Epithelial cell of prostate (primary cell): ENCODE measurements at regions not wholly inside any gene's neighbourhood (a gene's known extent, or its start where the extent isn't known, plus 50 kb on each side); places are given as distances from the start of the nearest gene placed in this dataset.

Source experiments
- DNase-seq: peaks from one replicate; pipeline ENCODE4 v3.0.0-alpha.2; 2011; ENCODE audit warnings: low read depth, low spot score
- H3K27ac ChIP-seq: fragments of 450-650 bp; 2 replicates; pipeline ENCODE4 v1.5.1; 2017; ENCODE audit warnings: mild to moderate bottlenecking

DNA sequence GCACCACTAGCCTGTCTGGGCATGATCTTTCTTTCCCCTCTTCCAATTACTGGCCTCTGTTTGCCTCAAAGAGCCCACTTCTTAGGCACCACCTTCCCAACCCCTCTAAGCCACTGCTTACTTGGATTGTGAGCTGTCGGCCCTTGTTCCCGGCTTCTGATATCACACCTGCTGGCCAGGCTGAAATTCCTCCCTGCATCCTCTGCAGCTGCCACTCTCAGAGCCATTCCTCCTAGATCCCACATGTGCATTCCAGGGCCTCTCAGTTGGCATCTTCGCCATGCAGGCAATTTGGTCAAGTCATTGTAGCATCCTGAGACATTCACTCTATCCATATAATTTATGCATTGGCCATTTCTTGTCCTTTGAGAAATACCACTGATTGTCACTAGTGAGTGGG lies 135.9 kb downstream of the OLIG3 start:
- no peak overlapping the region for H3K27ac ChIP-seq
- no peak for DNase-seq

GRCh38 chr6:137357948-137358266 lies 136.3 kb downstream of the OLIG3 start:
- H3K27ac ChIP-seq: no peak overlapping the region
- no peak for DNase-seq

DNA sequence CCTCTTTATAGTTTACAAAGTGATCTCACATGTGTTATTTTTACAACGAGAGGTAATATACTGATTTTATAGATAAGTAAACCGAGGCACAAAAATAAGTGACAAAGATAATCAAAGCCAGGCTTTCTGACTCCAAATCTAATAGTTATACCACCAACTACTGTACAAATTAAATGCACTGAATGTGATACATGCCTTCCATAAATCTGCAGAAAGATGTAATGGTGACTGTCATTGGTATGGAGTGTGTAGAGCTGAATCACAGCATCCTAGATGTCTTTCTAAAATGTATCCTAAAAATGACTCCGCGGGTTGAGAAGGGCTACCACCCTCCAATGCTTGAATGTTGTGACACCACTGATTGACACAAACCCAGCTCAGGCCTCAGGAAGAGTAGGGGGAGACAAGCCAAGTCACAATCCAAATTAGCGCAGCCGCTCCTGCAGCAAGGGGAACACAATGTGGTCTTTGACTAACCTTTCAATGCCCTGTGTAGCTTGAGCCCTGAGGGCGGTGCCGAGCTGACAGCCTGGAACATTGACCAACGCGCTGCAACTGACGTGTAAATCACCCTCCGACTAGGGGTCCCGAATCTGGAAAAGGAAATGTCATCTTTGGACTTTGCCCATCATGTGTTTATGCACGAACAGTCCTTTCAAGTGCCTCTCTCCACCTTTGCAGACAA lies 136.8 kb downstream of the OLIG3 start:
- DNase-seq: no peak
- H3K27ac ChIP-seq: no peak overlapping the region

- H3K27ac ChIP-seq: no peak overlapping the region
- DNase-seq: no peak
These were observed 134.7 kb upstream of the IFNGR1 start for GRCh38 chr6:137353842-137354397.

DNA sequence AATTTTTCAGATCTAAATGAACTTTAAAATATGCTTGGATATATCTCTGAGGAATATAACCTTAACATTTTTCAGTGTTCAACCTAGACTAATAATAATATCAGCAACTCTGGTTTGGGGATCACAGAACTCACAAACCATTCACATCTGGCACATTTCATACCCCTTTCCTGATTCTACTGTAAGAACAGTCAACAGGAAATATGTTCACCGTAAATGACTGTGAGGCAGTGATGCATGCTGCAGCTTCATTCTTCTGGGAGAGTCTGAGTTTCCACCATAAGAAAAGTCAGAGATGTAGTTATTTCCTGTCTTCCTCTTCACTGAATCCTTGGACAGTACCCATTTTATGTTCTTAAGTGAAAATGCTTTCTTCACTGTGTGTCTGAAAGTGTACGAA lies 134.2 kb upstream of the IFNGR1 start:
- no peak overlapping the region for H3K27ac ChIP-seq
- DNase-seq: no peak

DNA sequence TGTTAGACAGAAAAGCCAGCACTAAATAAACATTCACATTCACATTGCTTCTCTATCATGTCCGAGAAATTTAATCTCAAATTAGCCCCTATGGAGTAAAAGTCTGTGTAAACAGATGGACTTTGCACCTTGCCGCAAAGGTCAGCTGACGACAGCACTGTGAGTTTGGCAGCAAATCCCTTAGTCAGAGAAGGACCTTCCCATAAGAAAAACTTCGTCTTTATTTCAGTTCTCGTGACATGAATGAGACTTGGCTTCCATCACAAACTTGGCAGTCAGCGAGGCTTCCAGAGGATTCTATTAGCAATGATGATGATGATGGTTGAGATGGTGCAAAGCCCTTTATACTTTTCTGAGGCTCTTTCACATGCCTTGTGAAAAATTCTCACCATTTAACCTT lies 133.7 kb upstream of the IFNGR1 start:
- no peak overlapping the region for H3K27ac ChIP-seq
- no peak for DNase-seq

DNA sequence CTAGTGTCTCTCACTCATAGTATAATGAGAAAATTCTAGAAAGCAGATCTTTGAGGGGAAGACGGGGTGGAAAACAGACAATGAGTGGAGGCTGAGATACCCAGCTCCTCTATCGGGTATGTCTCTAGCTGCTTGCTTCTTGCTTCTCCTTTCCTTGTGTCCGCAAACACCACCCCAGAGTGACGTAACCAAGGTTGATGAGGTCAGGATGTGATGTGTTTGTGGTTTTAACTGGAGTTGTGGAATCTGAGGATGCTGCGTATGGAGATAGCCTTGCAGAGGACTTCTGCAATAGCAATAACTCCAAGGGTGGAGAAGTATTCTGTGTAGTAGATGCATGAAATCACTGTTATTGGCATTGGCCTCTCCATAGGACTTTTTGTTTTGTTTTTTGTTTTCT lies 132.7 kb upstream of the IFNGR1 start:
- no peak for DNase-seq
- H3K27ac ChIP-seq: no peak overlapping the region

DNA sequence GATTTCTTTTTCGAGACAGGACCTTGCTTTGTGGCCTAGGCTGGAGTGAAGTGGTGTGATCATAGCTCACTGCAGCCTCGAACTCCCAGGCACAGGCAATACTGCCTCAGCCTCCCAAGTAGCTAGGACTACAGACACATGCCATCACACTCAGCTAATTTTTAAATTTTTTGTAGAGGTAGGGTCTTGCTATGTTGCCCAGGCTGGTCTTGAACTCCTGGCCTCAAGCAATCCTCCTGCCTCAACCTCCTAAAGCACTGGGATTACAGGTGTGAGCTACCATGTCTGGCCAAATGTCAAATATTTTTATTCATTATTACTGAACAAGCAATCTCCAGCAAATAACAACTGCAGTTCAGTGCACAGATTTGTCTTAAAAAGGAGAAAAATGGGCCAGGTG lies 131.7 kb upstream of the IFNGR1 start:
- DNase-seq: no peak
- no peak overlapping the region for H3K27ac ChIP-seq

DNA sequence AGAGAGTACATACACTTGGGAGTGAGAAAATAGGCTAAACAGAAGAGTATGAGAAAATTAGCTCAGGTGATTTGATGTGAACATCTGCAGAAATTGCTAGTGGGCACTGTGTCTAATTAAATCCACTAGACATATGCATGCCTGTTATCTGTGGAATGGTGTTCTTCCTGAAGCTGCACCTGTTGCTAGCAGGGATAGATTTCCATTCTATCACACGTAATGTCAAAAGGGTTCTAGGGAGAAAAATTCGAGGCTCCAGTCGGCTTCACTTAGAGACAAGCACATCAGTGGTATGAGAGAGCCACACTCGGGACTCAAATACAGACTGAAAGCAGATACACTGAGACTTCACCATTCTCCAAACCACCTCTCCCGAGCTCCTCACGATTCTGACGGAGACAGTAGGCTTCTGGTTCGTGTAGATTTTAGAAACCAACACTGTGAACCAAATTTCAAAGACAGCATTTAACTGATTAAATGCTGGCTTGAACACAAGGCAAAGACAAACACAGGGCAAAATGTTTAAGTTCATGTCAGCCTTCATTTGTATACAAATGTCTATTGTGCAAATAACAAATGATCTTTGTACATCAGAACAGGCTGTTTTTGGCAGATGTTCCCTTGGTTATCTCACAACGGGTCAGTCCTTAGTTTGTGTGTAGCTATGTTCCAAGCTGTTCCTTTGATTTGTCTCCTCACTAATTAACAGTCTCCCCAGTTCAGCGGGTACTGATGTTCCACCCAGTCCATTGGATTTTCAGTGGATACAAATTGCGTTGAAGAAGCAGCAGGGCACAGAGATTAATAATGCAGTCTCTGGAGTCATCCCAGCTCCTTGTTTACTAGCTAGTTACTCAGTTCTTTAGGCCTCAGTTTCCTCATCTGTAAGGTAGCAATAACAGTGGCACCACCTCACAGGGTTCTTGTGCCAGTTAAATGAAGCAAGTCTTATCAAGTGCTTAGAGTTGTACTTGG lies 131.0 kb upstream of the IFNGR1 start:
- H3K27ac ChIP-seq: no peak overlapping the region
- no peak for DNase-seq

DNA sequence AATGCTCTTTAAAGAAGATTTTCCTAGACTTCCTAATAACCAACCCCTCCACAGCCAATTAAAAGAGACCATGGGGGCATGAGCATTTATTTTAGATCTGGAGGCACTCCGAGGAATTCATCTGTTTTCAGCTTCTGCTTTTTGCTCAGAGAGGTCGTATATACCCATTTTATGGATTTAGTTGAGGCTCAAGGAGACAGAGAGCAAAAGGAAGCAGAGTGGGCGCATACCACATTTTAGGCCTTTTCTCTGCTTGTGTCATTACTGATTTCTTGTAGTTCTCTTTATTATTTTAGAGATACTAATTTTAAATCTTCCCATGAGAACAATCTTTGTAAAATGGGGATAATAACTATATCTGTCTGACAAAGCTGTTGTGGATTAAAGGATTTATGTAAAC lies 129.6 kb upstream of the IFNGR1 start:
- DNase-seq: no peak

GRCh38 chr6:137343241-137343640 lies 124.1 kb upstream of the IFNGR1 start:
- H3K27ac ChIP-seq: no peak overlapping the region
- no peak for DNase-seq

More for the DNA sequence above, 129.6 kb upstream of the IFNGR1 start:
- no peak overlapping the region for H3K27ac ChIP-seq

- no peak overlapping the region for H3K27ac ChIP-seq
- no peak for DNase-seq
These were observed 123.5 kb upstream of the IFNGR1 start for GRCh38 chr6:137342607-137343190.

DNA sequence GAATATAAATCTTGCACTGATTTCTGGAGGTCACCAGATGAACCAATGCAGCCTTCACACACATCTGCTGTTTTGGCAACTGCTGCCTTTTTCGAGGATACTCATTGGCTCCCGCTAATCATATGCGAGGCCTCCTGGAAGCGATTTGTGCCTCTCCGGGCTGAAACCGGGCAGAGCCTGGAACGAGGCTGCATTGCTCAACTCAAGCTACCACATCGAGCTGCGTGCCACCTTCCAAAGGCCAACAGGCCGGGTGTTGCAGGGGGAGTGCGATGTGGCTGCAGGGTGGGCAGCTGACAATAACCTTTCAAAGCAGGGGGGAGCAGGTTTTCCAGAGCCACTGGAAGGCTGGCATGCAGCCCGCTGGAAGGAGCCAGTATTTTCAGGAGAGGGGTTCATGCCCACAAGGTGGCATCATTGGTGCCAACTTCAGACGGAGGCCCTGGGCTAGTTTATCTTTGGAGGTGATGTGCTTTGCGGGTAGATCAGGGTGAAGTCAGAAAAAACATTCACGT lies 122.6 kb upstream of the IFNGR1 start:
- DNase-seq: no peak
- no peak overlapping the region for H3K27ac ChIP-seq

- DNase-seq: no peak
- no peak overlapping the region for H3K27ac ChIP-seq
These were observed 120.9 kb upstream of the IFNGR1 start for GRCh38 chr6:137339929-137340559.

GRCh38 chr6:137334884-137335283 lies 115.7 kb upstream of the IFNGR1 start:
- no peak overlapping the region for H3K27ac ChIP-seq
- DNase-seq: no peak

DNA sequence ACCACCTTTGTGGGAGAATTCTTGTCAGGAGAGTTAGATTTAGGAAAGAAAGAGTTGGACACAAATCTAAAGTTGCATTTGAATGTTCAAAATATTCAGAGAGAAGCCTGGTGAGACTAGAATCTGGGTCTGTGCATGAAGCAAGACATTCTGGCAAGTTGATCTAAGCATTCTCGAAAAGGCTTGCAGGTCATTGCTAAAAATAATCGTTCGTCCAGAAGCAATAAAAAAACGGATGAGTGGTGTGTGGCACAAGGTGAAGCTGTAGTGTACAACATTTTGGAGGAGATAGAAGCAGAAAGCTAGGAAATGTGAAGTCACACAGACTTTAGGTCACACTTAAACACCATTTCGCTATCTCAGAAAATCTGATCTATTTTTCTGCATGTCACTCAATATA lies 114.9 kb upstream of the IFNGR1 start:
- no peak overlapping the region for H3K27ac ChIP-seq
- no peak for DNase-seq

- no peak for DNase-seq
- H3K27ac ChIP-seq: no peak overlapping the region
These were observed 113.6 kb upstream of the IFNGR1 start for GRCh38 chr6:137332637-137333280.

DNA sequence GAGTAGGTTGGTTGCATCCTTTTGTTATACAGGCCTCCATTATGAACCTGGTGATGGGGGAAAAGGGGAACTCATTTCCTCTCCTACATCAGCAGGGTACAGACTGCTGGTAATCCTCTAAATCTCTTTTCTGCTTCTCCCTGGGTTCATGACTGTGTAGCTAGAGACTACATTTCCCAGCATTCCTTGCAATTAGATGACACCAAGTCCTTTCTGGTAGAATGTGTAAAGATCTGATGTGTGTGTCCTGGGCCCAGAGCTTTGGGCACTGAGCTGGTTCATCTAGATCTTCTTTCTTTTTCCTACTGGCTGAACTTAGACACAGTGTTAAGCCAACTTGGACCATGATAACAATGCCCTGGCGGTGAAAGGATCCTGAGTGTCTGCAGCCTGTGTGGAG lies 104.7 kb upstream of the IFNGR1 start:
- no peak for DNase-seq

GRCh38 chr6:137320271-137320670 lies 101.1 kb upstream of the IFNGR1 start:
- no peak for DNase-seq
- no peak overlapping the region for H3K27ac ChIP-seq

More for the DNA sequence above, 104.7 kb upstream of the IFNGR1 start:
- H3K27ac ChIP-seq: no peak overlapping the region

DNA sequence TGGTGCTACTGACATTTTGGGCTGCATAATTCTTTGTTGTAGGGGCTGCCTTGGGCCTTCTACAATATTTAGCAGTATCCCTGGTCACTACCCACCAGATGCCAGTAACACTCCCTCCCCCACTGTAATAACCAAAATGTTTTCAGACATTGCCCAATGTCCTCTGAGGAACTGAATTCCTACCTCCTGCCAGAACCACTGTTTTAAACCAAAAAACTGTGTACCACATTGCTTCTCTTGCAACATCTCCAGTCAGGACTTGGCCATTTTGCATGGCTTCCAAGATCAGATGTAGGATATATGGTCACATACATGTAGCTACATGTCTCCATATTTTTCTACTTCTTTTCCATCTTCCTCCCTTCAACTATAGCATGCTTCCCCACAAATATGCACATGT lies 97.4 kb upstream of the IFNGR1 start:
- no peak for DNase-seq
- H3K27ac ChIP-seq: no peak overlapping the region
